ENCODE measurements at regions not wholly inside any gene's neighbourhood (a gene's known extent, or its start where the extent isn't known, plus 50 kb on each side); places are given as distances from the start of the nearest gene placed in this dataset.

GRCh38 chr11:97259434-97259833 lies 869.6 kb downstream of the JRKL start:
- Histone ChIP-seq H4K91ac (ENCODE audit: insufficient read length, low read depth, low read length) (no peak overlapping the region), H4K8ac (replicated peaks; ENCODE audit: insufficient read length, low read depth, low read length) (no peak overlapping the region), H4K5ac (ENCODE audit: insufficient read length, low read depth, low read length) (no peak overlapping the region), H3K56ac (ENCODE audit: insufficient read length, low read depth, low read length) (no peak overlapping the region), H3K23ac (ENCODE audit: insufficient read length, low read depth, low read length) (no peak overlapping the region), H2BK120ac (ENCODE audit: low read depth, low read length, poor library complexity, severe bottlenecking) (no peak overlapping the region), H2AK5ac (ENCODE audit: insufficient read length, low read length) (no peak overlapping the region), H3K4ac (ENCODE audit: low read depth, low read length) (no peak overlapping the region), H2BK5ac (ENCODE audit: insufficient read length, low read length) (no peak overlapping the region), H3K9ac (ENCODE audit: extremely low read depth, insufficient read length, low read length) (no peak overlapping the region), H2BK12ac (ENCODE audit: insufficient read length, low read depth, low read length) (no peak overlapping the region), H3T11ph (ENCODE audit: low read length) (no peak overlapping the region), H3K18ac (ENCODE audit: insufficient read length, low read depth, low read length) (no peak overlapping the region), H3K79me1 (ENCODE audit: insufficient read depth, low read depth, low read length, poor library complexity, severe bottlenecking) (no peaks in the 10 kb centered on the region), H2BK15ac (ENCODE audit: low read depth, low read length) (no peak overlapping the region), H2BK20ac (ENCODE audit: low read depth, low read length, poor library complexity, severe bottlenecking) (no peak overlapping the region), H3K27me3 (ENCODE audit: insufficient read depth, low read length) (no peaks in the 10 kb centered on the region), H3K9me3 (ENCODE audit: control insufficient read depth, low read depth, low read length) (no peaks in the 10 kb centered on the region), H3K23me2 (ENCODE audit: insufficient read length, low read depth, low read length, poor library complexity, severe bottlenecking) (no peaks in the 10 kb centered on the region), H3K4me1 (ENCODE audit: insufficient read depth, low read length) (no peaks in the 10 kb centered on the region), H3K14ac (ENCODE audit: insufficient read depth, low read length) (no peak overlapping the region), H2AFZ (ENCODE audit: low read length) (no peak overlapping the region), H3K79me2 (ENCODE audit: insufficient read depth, low read length) (no peaks in the 10 kb centered on the region), H3K4me2 (ENCODE audit: insufficient read depth, insufficient read length, low read length) (no peak overlapping the region), H3K27ac (ENCODE audit: insufficient read length, low read depth, low read length) (no peak overlapping the region), H4K20me1 (ENCODE audit: control insufficient read depth, insufficient read depth, insufficient read length) (no peaks in the 10 kb centered on the region)
- DNase-seq, result no peak
- no CpG with 5 or more reads among the region's 3 CpGs for WGBS (ENCODE audit: extremely low coverage, insufficient read length, low lambda C conversion rate)
- H3K4me3 Mint-ChIP-seq, result no peak overlapping the region
- no peaks in the 10 kb centered on the region for H3K27me3 Mint-ChIP-seq (ENCODE audit: low read depth)
- no peaks in the 10 kb centered on the region for H3K9me3 Mint-ChIP-seq
- H3K36me3 Mint-ChIP-seq (ENCODE audit: insufficient read depth in 1 of 3, low read depth in 3 of 3), result no peaks in the 10 kb centered on the region; a peak in 1 of 7 replicates
- H3K4me1 Mint-ChIP-seq, result no peaks in the 10 kb centered on the region
- TF ChIP-seq CTCF (conservative IDR thresholded peaks at IDR 0.05), result no peak
- no peak overlapping the region for H3K27ac Mint-ChIP-seq
